HL-60 (cell line): ENCODE measurements at regions not wholly inside any gene's neighbourhood (a gene's known extent, or its start where the extent isn't known, plus 50 kb on each side); places are given as distances from the start of the nearest gene placed in this dataset.

Experiments
- GABPA ChIP-seq: IDR thresholded peaks from 2 replicates; pipeline ENCODE4 v1.6.1; 2012; ENCODE audit warnings: low read depth
- POLR2AphosphoS5 ChIP-seq: IDR thresholded peaks from 2 replicates; pipeline ENCODE4 v1.6.1; 2012; ENCODE audit warnings: low read depth
- REST ChIP-seq: IDR thresholded peaks from 2 replicates; pipeline ENCODE4 v1.6.1; 2012; ENCODE audit warnings: low read depth; ENCODE audit not compliant: insufficient replicate concordance
- TF ChIP-seq, protein P1 (sequence below): IDR thresholded peaks from one replicate; pipeline ENCODE4 v1.5.1; 2011; ENCODE audit warnings: low read length, control low read depth, inconsistent platforms; ENCODE audit not compliant: insufficient read depth

DNA sequence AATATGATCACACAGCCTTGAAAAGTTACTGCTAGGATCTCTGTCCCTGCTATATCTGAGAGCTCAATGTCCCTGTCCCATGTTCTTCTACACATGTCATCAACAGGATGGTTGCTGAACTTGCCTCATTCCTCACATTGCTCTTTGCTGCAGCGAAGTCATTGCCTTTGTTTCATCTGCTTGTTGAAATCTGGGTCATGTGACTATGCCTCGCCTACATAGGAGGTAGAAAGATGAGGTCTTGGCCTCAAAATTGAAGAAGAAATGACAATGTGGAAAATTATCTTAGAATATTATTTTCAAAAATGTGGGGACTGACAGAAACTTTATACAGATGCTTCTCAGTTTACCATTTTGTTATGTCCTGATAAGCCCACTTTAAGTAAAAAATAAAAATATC, 494.2 kb downstream of the SOX5 start:
- TF ChIP-seq, protein P1, sequence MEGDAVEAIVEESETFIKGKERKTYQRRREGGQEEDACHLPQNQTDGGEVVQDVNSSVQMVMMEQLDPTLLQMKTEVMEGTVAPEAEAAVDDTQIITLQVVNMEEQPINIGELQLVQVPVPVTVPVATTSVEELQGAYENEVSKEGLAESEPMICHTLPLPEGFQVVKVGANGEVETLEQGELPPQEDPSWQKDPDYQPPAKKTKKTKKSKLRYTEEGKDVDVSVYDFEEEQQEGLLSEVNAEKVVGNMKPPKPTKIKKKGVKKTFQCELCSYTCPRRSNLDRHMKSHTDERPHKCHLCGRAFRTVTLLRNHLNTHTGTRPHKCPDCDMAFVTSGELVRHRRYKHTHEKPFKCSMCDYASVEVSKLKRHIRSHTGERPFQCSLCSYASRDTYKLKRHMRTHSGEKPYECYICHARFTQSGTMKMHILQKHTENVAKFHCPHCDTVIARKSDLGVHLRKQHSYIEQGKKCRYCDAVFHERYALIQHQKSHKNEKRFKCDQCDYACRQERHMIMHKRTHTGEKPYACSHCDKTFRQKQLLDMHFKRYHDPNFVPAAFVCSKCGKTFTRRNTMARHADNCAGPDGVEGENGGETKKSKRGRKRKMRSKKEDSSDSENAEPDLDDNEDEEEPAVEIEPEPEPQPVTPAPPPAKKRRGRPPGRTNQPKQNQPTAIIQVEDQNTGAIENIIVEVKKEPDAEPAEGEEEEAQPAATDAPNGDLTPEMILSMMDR = no peak
- TF ChIP-seq POLR2AphosphoS5 (no peak), REST (no peak), GABPA (no peak)
